ENCODE measurements at regions not wholly inside any gene's neighbourhood (a gene's known extent, or its start where the extent isn't known, plus 50 kb on each side); places are given as distances from the start of the nearest gene placed in this dataset.

GRCh38 chr1:95752515-95753381, 518.7 kb downstream of the RWDD3 start:
- H3K27ac ChIP-seq = no peak overlapping the region
- no peak for TF ChIP-seq ZFX (IDR thresholded peaks at IDR 0.05; ENCODE audit: borderline replicate concordance)
- no peak for TF ChIP-seq CTCF (IDR thresholded peaks at IDR 0.05)

- TF ChIP-seq CTCF (IDR thresholded peaks at IDR 0.05) (no peak), ZFX (IDR thresholded peaks at IDR 0.05; ENCODE audit: borderline replicate concordance) (no peak)
- no peak overlapping the region for H3K27ac ChIP-seq
Observed at GRCh38 chr1:95753382-95754016, 519.5 kb downstream of the RWDD3 start.

GRCh38 chr1:95754412-95754811, 520.4 kb downstream of the RWDD3 start:
- TF ChIP-seq CTCF (IDR thresholded peaks at IDR 0.05) (no peak), ZFX (IDR thresholded peaks at IDR 0.05; ENCODE audit: borderline replicate concordance) (no peak)
- H3K27ac ChIP-seq = no peak overlapping the region

GRCh38 chr1:95766036-95766435, 532.0 kb downstream of the RWDD3 start:
- no peak overlapping the region for H3K27ac ChIP-seq
- no peak for TF ChIP-seq CTCF (IDR thresholded peaks at IDR 0.05)
- no peak for TF ChIP-seq ZFX (IDR thresholded peaks at IDR 0.05; ENCODE audit: borderline replicate concordance)

- no peak overlapping the region for H3K27ac ChIP-seq
- TF ChIP-seq ZFX (IDR thresholded peaks at IDR 0.05; ENCODE audit: borderline replicate concordance) (no peak), CTCF (IDR thresholded peaks at IDR 0.05) (no peak)
Observed at GRCh38 chr1:95770581-95770980, 536.6 kb downstream of the RWDD3 start.

- H3K27ac ChIP-seq = no peak overlapping the region
- TF ChIP-seq ZFX (IDR thresholded peaks at IDR 0.05; ENCODE audit: borderline replicate concordance) (no peak), CTCF (IDR thresholded peaks at IDR 0.05) (no peak)
Observed at GRCh38 chr1:95778217-95778616, 544.2 kb downstream of the RWDD3 start.

- H3K27ac ChIP-seq = no peak overlapping the region
- TF ChIP-seq CTCF (IDR thresholded peaks at IDR 0.05) (no peak), ZFX (IDR thresholded peaks at IDR 0.05; ENCODE audit: borderline replicate concordance) (no peak)
Observed at GRCh38 chr1:95780836-95781235, 546.8 kb downstream of the RWDD3 start.
